Vagina (tissue), 2 donors: ENCODE measurements at regions not wholly inside any gene's neighbourhood (a gene's known extent, or its start where the extent isn't known, plus 50 kb on each side); places are given as distances from the start of the nearest gene placed in this dataset.

Experiments used
- DNase-seq, 2 donors: peaks; one replicate each; pipeline ENCODE4 v3.0.0-alpha.2; 2017; ENCODE audit errors: extremely low spot score in 2 of 2
- H3K27ac ChIP-seq: fragments of 200-600 bp; sonication (generic); one replicate; pipeline ENCODE4 v1.5.1; 2019
- H3K27me3 ChIP-seq: fragments of 200-600 bp; sonication (generic); one replicate; pipeline ENCODE4 v1.5.1; 2019
- H3K36me3 ChIP-seq, 2 donors: fragments of 200-600 bp; sonication (generic); one replicate each; pipeline ENCODE4 v1.5.1; 2017 to 2019
- H3K4me1 ChIP-seq: fragments of 200-600 bp; sonication (generic); one replicate; pipeline ENCODE4 v1.5.1; 2019
- H3K4me3 ChIP-seq, 2 donors: fragments of 200-600 bp; sonication (generic); 1 replicate in 1 of 2; 2 replicates in 1 of 2; pipeline ENCODE4 v1.5.1; 2016 to 2019
- H3K9me3 ChIP-seq: fragments of 200-600 bp; sonication (generic); one replicate; pipeline ENCODE4 v1.5.1; 2019
- POLR2A ChIP-seq, 2 donors: fragments of 450-650 bp; IDR thresholded peaks; one replicate each; pipeline ENCODE4 v1.6.1; 2017; ENCODE audit warnings: antibody characterized with exemption in 2 of 2, mild to moderate bottlenecking in 2 of 2, moderate library complexity in 2 of 2
- POLR2AphosphoS5 ChIP-seq, 2 donors: sonication (generic); formaldehyde crosslinking; IDR thresholded peaks; one replicate each; pipeline ENCODE4 v1.9.0; 2017; ENCODE audit warnings: antibody characterized with exemption in 2 of 2, mild to moderate bottlenecking in 2 of 2, low read depth in 1 of 2; ENCODE audit not compliant: insufficient read depth in 1 of 2
- intact Hi-C: fragments of 100-400 bp; cut with DNase I; formaldehyde crosslinking; loops from one replicate; pipeline ENCODE4 v1.15.1; 2023
- TF ChIP-seq, protein P1 (sequence below), 3 experiments: fragments of 450-650 bp in 2 of 3; fragments of 200-600 bp in 1 of 3; sonication (generic) in 1 of 3; IDR thresholded peaks; one replicate each; pipeline ENCODE4 v1.5.1; 2017 to 2019; ENCODE audit warnings: antibody characterized with exemption in 3 of 3, mild to moderate bottlenecking in 2 of 3, moderate library complexity in 2 of 3

DNA sequence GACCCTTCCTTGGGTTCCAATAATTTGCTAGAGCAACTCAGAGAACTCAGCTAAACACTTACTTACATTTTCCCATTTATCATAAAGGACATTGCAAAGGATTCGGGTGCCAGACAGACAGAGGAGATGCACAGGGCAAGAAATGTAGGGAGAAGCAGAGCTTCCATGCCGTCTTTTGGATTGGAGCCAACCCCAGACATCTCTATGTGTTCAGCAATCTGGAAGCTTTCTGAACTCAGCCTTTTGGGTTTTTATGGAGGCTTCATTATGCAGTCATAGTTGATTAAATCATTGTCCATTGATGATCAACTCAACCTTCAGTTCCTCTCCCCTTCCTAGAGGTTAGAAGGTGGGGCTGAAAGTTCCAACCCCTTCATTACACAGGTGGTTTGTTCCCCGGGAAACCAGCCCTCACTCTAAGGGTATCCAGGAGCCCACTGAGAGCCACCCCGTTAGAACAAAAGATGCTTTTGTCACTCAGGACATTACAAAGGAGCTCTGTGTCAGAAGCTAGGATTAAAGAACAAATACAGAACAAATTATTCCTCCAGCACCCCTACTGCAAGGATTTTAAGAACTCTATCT lies 211.9 kb upstream of the VSTM2A start:
- Histone ChIP-seq H3K9me3 (no peaks in the 10 kb centered on the region), H3K36me3 (no peaks in the 10 kb centered on the region), H3K27me3 (no peaks in the 10 kb centered on the region), H3K4me1 (no peaks in the 10 kb centered on the region), H3K4me3 (no peak overlapping the region), H3K27ac (no peak overlapping the region)
- TF ChIP-seq, protein P1, sequence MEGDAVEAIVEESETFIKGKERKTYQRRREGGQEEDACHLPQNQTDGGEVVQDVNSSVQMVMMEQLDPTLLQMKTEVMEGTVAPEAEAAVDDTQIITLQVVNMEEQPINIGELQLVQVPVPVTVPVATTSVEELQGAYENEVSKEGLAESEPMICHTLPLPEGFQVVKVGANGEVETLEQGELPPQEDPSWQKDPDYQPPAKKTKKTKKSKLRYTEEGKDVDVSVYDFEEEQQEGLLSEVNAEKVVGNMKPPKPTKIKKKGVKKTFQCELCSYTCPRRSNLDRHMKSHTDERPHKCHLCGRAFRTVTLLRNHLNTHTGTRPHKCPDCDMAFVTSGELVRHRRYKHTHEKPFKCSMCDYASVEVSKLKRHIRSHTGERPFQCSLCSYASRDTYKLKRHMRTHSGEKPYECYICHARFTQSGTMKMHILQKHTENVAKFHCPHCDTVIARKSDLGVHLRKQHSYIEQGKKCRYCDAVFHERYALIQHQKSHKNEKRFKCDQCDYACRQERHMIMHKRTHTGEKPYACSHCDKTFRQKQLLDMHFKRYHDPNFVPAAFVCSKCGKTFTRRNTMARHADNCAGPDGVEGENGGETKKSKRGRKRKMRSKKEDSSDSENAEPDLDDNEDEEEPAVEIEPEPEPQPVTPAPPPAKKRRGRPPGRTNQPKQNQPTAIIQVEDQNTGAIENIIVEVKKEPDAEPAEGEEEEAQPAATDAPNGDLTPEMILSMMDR (IDR thresholded peaks at IDR 0.05) = no peak
- TF ChIP-seq POLR2A (IDR thresholded peaks at IDR 0.05) (no peak), POLR2AphosphoS5 (IDR thresholded peaks at IDR 0.05; ENCODE audit: insufficient read depth in 1 of 2, low read depth in 1 of 2) (no peak)
- intact Hi-C loops = no loop called here
- no peak for DNase-seq

DNA sequence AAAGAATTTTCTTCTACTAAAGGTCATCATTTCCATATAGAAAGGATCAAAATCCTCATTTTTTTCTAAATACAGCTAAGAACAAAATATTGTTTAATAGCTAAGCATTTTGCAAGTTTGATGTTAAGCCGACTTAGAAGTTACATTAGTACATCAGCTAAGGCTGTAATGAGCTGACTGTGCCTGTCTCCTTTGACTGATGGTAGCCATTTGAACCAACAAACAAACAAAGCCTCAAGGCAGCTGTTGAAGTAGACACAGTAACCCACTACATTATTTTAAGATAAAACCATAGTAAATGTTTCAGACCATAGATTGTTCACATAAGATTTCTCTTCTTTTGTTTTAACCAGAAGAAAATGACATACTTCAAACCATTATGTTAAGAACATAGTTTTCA lies 210.9 kb upstream of the VSTM2A start:
- H3K36me3 ChIP-seq = no peaks in the 10 kb centered on the region
- no peaks in the 10 kb centered on the region for H3K4me1 ChIP-seq
- DNase-seq = no peak
- no peak overlapping the region for H3K27ac ChIP-seq
- no peaks in the 10 kb centered on the region for H3K27me3 ChIP-seq
- no peak overlapping the region for H3K4me3 ChIP-seq
- intact Hi-C loops = no loop called here
- no peaks in the 10 kb centered on the region for H3K9me3 ChIP-seq
- TF ChIP-seq, protein P1 (IDR thresholded peaks at IDR 0.05) = no peak
- no peak for TF ChIP-seq POLR2A (IDR thresholded peaks at IDR 0.05)
- TF ChIP-seq POLR2AphosphoS5 (IDR thresholded peaks at IDR 0.05; ENCODE audit: insufficient read depth in 1 of 2, low read depth in 1 of 2) = no peak

DNA sequence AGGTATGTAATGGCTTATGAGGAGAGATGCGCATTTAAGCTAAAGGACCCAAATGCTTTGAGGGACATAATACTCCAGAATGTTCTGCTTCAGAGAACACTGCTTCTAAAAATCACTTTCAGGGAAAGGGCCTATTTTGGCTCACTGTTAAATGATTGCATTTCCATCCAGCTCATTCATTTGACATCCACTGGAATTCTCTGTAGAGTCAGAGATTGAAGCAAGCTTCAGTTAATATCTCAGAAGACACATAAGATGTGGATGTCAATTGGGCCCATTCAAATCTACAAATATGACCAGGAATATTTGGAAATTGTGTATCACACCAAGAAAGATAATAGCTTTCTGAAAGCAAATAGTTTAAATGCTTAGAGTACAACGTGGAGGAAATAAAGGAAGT lies 209.9 kb upstream of the VSTM2A start:
- DNase-seq = no peak
- H3K9me3 ChIP-seq = no peaks in the 10 kb centered on the region
- no peak overlapping the region for H3K4me3 ChIP-seq
- no peaks in the 10 kb centered on the region for H3K4me1 ChIP-seq
- no peak overlapping the region for H3K27ac ChIP-seq
- no peaks in the 10 kb centered on the region for H3K27me3 ChIP-seq
- TF ChIP-seq, protein P1 (IDR thresholded peaks at IDR 0.05) = no peak
- no peak for TF ChIP-seq POLR2AphosphoS5 (IDR thresholded peaks at IDR 0.05; ENCODE audit: insufficient read depth in 1 of 2, low read depth in 1 of 2)
- TF ChIP-seq POLR2A (IDR thresholded peaks at IDR 0.05) = no peak
- intact Hi-C loops = no loop called here
- H3K36me3 ChIP-seq = no peaks in the 10 kb centered on the region

DNA sequence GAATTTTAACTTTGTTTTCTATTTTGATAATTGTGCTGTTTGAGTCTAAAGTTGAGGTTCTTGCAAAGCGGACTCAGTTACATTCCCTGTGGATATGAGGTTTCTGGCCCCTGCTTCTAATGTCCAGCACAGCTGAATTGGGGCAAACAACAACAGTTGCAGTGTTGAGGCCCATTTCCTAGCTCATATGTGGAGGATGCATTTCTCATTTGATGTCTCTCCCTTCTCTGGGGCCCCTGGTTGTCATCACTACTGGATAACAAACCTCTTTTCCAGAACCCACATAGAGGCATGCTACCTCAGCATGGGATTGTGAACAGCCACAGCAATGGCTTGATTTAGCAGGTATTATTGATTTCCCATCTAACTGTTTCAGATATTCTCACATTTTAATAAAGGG lies 208.2 kb upstream of the VSTM2A start:
- intact Hi-C loops = no loop called here
- Histone ChIP-seq H3K27me3 (no peaks in the 10 kb centered on the region), H3K36me3 (no peaks in the 10 kb centered on the region), H3K27ac (no peak overlapping the region), H3K4me3 (no peak overlapping the region), H3K4me1 (no peaks in the 10 kb centered on the region), H3K9me3 (no peaks in the 10 kb centered on the region)
- no peak for TF ChIP-seq POLR2AphosphoS5 (IDR thresholded peaks at IDR 0.05; ENCODE audit: insufficient read depth in 1 of 2, low read depth in 1 of 2)
- DNase-seq = no peak

DNA sequence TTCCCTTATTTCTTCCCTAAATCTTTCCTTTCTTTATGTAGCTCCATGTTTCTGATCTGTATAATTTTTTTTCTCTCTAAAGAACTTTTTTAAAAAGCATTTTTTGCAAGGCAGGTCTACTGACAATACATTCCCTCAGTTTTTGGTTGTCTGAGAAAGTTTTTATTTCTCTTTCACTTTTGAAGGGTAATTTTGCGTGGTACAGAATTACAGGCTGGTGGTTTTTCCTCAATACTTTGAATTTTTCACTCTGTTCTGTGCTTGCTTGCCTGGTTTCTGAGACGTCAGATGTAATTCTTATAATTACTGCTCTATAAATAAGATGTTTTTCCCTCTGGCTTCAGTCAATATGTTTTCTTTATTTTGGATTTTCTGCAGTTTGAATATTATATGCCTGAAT lies 205.4 kb upstream of the VSTM2A start:
- H3K27ac ChIP-seq = no peak overlapping the region
- no peaks in the 10 kb centered on the region for H3K36me3 ChIP-seq
- H3K4me1 ChIP-seq = no peaks in the 10 kb centered on the region
- no peak for DNase-seq
- no peaks in the 10 kb centered on the region for H3K9me3 ChIP-seq
- TF ChIP-seq POLR2AphosphoS5 (IDR thresholded peaks at IDR 0.05; ENCODE audit: insufficient read depth in 1 of 2, low read depth in 1 of 2) (no peak), POLR2A (IDR thresholded peaks at IDR 0.05) (no peak)
- TF ChIP-seq, protein P1 (IDR thresholded peaks at IDR 0.05) = no peak
- intact Hi-C loops = no loop called here
- no peak overlapping the region for H3K4me3 ChIP-seq
- H3K27me3 ChIP-seq = no peaks in the 10 kb centered on the region
